OCI-LY1 (cell line): ENCODE measurements at regions not wholly inside any gene's neighbourhood (a gene's known extent, or its start where the extent isn't known, plus 50 kb on each side); places are given as distances from the start of the nearest gene placed in this dataset.

ENCODE experiments used
- H2AFZ ChIP-seq: fragments of 200-600 bp; sonication (generic), shearing (Covaris generic); 2 replicates; pipeline ENCODE4 v1.6.0; 2014; ENCODE audit warnings: antibody characterized with exemption, mild to moderate bottlenecking, low read length
- H3F3A ChIP-seq: fragments of 200-600 bp; sonication (generic), shearing (Covaris generic); 2 replicates; pipeline ENCODE4 v1.6.0; 2014; ENCODE audit warnings: mild to moderate bottlenecking, antibody characterized with exemption, low read length, moderate library complexity; ENCODE audit not compliant: insufficient read depth
- H3K27ac ChIP-seq: fragments of 200-600 bp; sonication (generic); 2 replicates; pipeline ENCODE4 v1.5.1; 2014; ENCODE audit warnings: low read length, mixed run types, mild to moderate bottlenecking, low read depth; ENCODE audit not compliant: poor library complexity, severe bottlenecking
- H3K27me3 ChIP-seq: fragments of 200-600 bp; sonication (generic); 2 replicates; pipeline ENCODE4 v1.6.0; 2014; ENCODE audit warnings: antibody characterized with exemption, mild to moderate bottlenecking, low read length, moderate library complexity; ENCODE audit not compliant: insufficient read depth
- H3K36me3 ChIP-seq: fragments of 200-600 bp; sonication (generic); 2 replicates; pipeline ENCODE4 v1.6.1; 2014; ENCODE audit warnings: mild to moderate bottlenecking, antibody characterized with exemption, low read length, moderate library complexity, mixed read lengths; ENCODE audit not compliant: insufficient read depth
- H3K4me1 ChIP-seq: fragments of 200-600 bp; sonication (generic); 2 replicates; pipeline ENCODE4 v1.5.1; 2014; ENCODE audit warnings: mild to moderate bottlenecking, low read length, moderate library complexity; ENCODE audit not compliant: insufficient read depth, severe bottlenecking
- H3K4me2 ChIP-seq: fragments of 200-600 bp; sonication (generic), shearing (Covaris generic); 2 replicates; pipeline ENCODE4 v1.6.1; 2014; ENCODE audit warnings: low read length
- H3K4me3 ChIP-seq: fragments of 200-600 bp; sonication (generic); 2 replicates; pipeline ENCODE4 v1.5.1; 2014; ENCODE audit warnings: low read length, low read depth, mild to moderate bottlenecking, mixed read lengths; ENCODE audit not compliant: poor library complexity, severe bottlenecking
- H3K79me2 ChIP-seq: fragments of 200-600 bp; shearing (Covaris generic); 2 replicates; pipeline ENCODE4 v1.6.1; 2016; ENCODE audit warnings: mixed run types, low read length, mixed read lengths; ENCODE audit not compliant: insufficient read depth
- H3K9ac ChIP-seq: fragments of 200-600 bp; sonication (generic), shearing (Covaris generic); 2 replicates; pipeline ENCODE4 v1.6.1; 2014; ENCODE audit warnings: mild to moderate bottlenecking, low read length, mixed read lengths
- H3K9me2 ChIP-seq: fragments of 200-600 bp; sonication (generic), shearing (Covaris generic); 2 replicates; pipeline ENCODE4 v1.6.1; 2014; ENCODE audit warnings: low read depth, mild to moderate bottlenecking, low read length, mixed read lengths
- H3K9me3 ChIP-seq: fragments of 200-600 bp; shearing (Covaris generic); 2 replicates; pipeline ENCODE4 v1.6.1; 2014; ENCODE audit warnings: low read length, mixed read lengths
- H4K20me1 ChIP-seq: fragments of 200-600 bp; sonication (generic), shearing (Covaris generic); 2 replicates; pipeline ENCODE4 v1.6.0; 2016; ENCODE audit warnings: mild to moderate bottlenecking, low read length; ENCODE audit not compliant: insufficient read depth
- CTCF ChIP-seq: fragments of 200-600 bp; sonication (generic), shearing (Covaris generic); IDR thresholded peaks from 2 replicates; pipeline ENCODE4 v1.5.1; 2017; ENCODE audit warnings: mild to moderate bottlenecking, antibody characterized with exemption, low read length, moderate library complexity, mixed read lengths
- EZH2 ChIP-seq: fragments of 200-600 bp; sonication (generic), shearing (Covaris generic); IDR thresholded peaks from 2 replicates; pipeline ENCODE4 v1.8.0; 2017; ENCODE audit warnings: borderline replicate concordance, mixed run types, mild to moderate bottlenecking, antibody characterized with exemption, low read length, moderate library complexity, mixed read lengths

- no peak overlapping the region for H3K9ac ChIP-seq
- H3K9me2 ChIP-seq, result no peaks in the 10 kb centered on the region
- no peaks in the 10 kb centered on the region; the same call in 1 of the 2 replicates for H3K27me3 ChIP-seq
- H3K4me1 ChIP-seq, result no peaks in the 10 kb centered on the region
- no peak overlapping the region for H3K4me2 ChIP-seq
- H3K4me3 ChIP-seq, result no peak overlapping the region
- H4K20me1 ChIP-seq, result no peaks in the 10 kb centered on the region
- H3K9me3 ChIP-seq, result no peaks in the 10 kb centered on the region
- H3F3A ChIP-seq, result no peaks in the 10 kb centered on the region
- H3K27ac ChIP-seq, result no peak overlapping the region
- no peak overlapping the region for H2AFZ ChIP-seq
- no peaks in the 10 kb centered on the region for H3K79me2 ChIP-seq
- TF ChIP-seq CTCF (no peak), EZH2 (no peak)
- no peaks in the 10 kb centered on the region for H3K36me3 ChIP-seq
Measured at GRCh38 chr16:86345516-86345915, 164.8 kb upstream of the FOXF1 start.

- Histone ChIP-seq H2AFZ (no peak overlapping the region), H3K9me3 (no peaks in the 10 kb centered on the region), H3K4me3 (no peak overlapping the region), H3K9me2 (no peaks in the 10 kb centered on the region), H3F3A (no peaks in the 10 kb centered on the region), H3K4me2 (no peak overlapping the region), H3K27me3 (no peaks in the 10 kb centered on the region; the same call in 1 of the 2 replicates), H4K20me1 (no peaks in the 10 kb centered on the region), H3K4me1 (no peaks in the 10 kb centered on the region), H3K36me3 (no peaks in the 10 kb centered on the region), H3K9ac (no peak overlapping the region), H3K27ac (no peak overlapping the region), H3K79me2 (no peaks in the 10 kb centered on the region)
- TF ChIP-seq EZH2 (no peak), CTCF (no peak)
Measured at GRCh38 chr16:86346034-86346433, 164.3 kb upstream of the FOXF1 start.

- no peaks in the 10 kb centered on the region for H3K79me2 ChIP-seq
- TF ChIP-seq CTCF (no peak), EZH2 (no peak)
- no peak overlapping the region for H3K4me2 ChIP-seq
- H3K9ac ChIP-seq, result no peak overlapping the region
- H3K36me3 ChIP-seq, result no peaks in the 10 kb centered on the region
- H3K27me3 ChIP-seq, result no peaks in the 10 kb centered on the region; the same call in 1 of the 2 replicates
- no peak overlapping the region for H3K27ac ChIP-seq
- no peaks in the 10 kb centered on the region for H3K9me3 ChIP-seq
- no peak overlapping the region for H2AFZ ChIP-seq
- H3K4me3 ChIP-seq, result no peak overlapping the region
- no peaks in the 10 kb centered on the region for H3K9me2 ChIP-seq
- H3K4me1 ChIP-seq, result no peaks in the 10 kb centered on the region
- H3F3A ChIP-seq, result no peaks in the 10 kb centered on the region
- H4K20me1 ChIP-seq, result no peaks in the 10 kb centered on the region
Measured at GRCh38 chr16:86347090-86347489, 163.2 kb upstream of the FOXF1 start.
